Fibroblast of lung (primary cell): ENCODE measurements at regions not wholly inside any gene's neighbourhood (a gene's known extent, or its start where the extent isn't known, plus 50 kb on each side); places are given as distances from the start of the nearest gene placed in this dataset.
"Not testable (repeated sequence)": the region's sequence is repeated elsewhere in the genome, so short reads cannot be mapped to it uniquely, and the experiment has no call there.

Experiments
- DNase-seq, 2 donors: peaks; one replicate each; pipeline versions ENCODE4 v3.0.0 to v3.0.0-alpha.2; 2010; ENCODE audit warnings: low read depth in 2 of 2
- H2AFZ ChIP-seq: 2 replicates; pipeline ENCODE4 v1.5.1; 2012; ENCODE audit warnings: low read length, control low read depth, inconsistent platforms
- H3K27ac ChIP-seq: 2 replicates; pipeline ENCODE4 v1.5.1; 2011; ENCODE audit warnings: low read length, control low read depth; ENCODE audit not compliant: insufficient read depth
- H3K27me3 ChIP-seq: 2 replicates; pipeline ENCODE4 v1.5.1; 2011; ENCODE audit warnings: mild to moderate bottlenecking, low read length; ENCODE audit not compliant: control insufficient read depth, insufficient read depth
- H3K36me3 ChIP-seq: 2 replicates; pipeline ENCODE4 v1.5.1; 2011; ENCODE audit warnings: low read length; ENCODE audit not compliant: control insufficient read depth, insufficient read depth
- H3K4me1 ChIP-seq: 2 replicates; pipeline ENCODE4 v1.5.1; 2011; ENCODE audit warnings: low read length; ENCODE audit not compliant: control insufficient read depth, insufficient read depth; ENCODE audit errors: extremely low read depth
- H3K4me2 ChIP-seq: 2 replicates; pipeline ENCODE4 v1.5.1; 2011; ENCODE audit warnings: low read length, control low read depth; ENCODE audit not compliant: insufficient read depth; ENCODE audit errors: extremely low read depth
- H3K4me3 ChIP-seq, 4 experiments: fragments of 200-600 bp in 1 of 4; sonication (generic) in 1 of 4; replicated peaks in 1 of 4; 2 replicates each; pipeline ENCODE4 v1.5.1; 2011 to 2016; ENCODE audit warnings: low read length in 4 of 4, low read depth in 3 of 4, mild to moderate bottlenecking in 3 of 4, control low read depth in 2 of 4, inconsistent platforms in 1 of 4, mixed read lengths in 1 of 4; ENCODE audit not compliant: insufficient read depth in 1 of 4; ENCODE audit errors: control extremely low read depth in 1 of 4
- H3K79me2 ChIP-seq: 2 replicates; pipeline ENCODE4 v1.5.1; 2012; ENCODE audit warnings: mild to moderate bottlenecking, low read length, inconsistent platforms; ENCODE audit not compliant: control insufficient read depth, insufficient read depth
- H3K9ac ChIP-seq: 2 replicates; pipeline ENCODE4 v1.5.1; 2011; ENCODE audit warnings: mild to moderate bottlenecking, low read length, control low read depth; ENCODE audit not compliant: insufficient read depth
- H3K9me3 ChIP-seq: 2 replicates; pipeline ENCODE4 v1.5.1; 2012; ENCODE audit warnings: low read depth, low read length; ENCODE audit not compliant: control insufficient read depth, insufficient read depth
- H4K20me1 ChIP-seq: 2 replicates; pipeline ENCODE4 v1.5.1; 2011; ENCODE audit warnings: low read length; ENCODE audit not compliant: control insufficient read depth, insufficient read depth; ENCODE audit errors: extremely low read depth
- CTCF ChIP-seq, 2 donors: IDR thresholded peaks in 1 of 2; conservative IDR thresholded peaks in 1 of 2; 1 replicate in 1 of 2; 2 replicates in 1 of 2; pipeline ENCODE4 v1.5.1; 2011 to 2012; ENCODE audit warnings: low read length in 2 of 2, control low read depth in 1 of 2, inconsistent platforms in 1 of 2, low read depth in 1 of 2, mild to moderate bottlenecking in 1 of 2
- EZH2 ChIP-seq: IDR thresholded peaks from 2 replicates; pipeline ENCODE4 v1.5.1; 2012; ENCODE audit warnings: low read length, control low read depth, mild to moderate bottlenecking; ENCODE audit errors: missing control alignments

GRCh38 chr2:49845021-49845420 lies 690.7 kb upstream of the FSHR start:
- Histone ChIP-seq H3K9me3 (no peaks in the 10 kb centered on the region), H3K79me2 (no peaks in the 10 kb centered on the region), H3K27me3 (no peaks in the 10 kb centered on the region), H3K36me3 (no peaks in the 10 kb centered on the region), H3K4me3 (no peak overlapping the region), H3K27ac (no peak overlapping the region), H4K20me1 (no peaks in the 10 kb centered on the region), H2AFZ (no peak overlapping the region), H3K9ac (no peak overlapping the region), H3K4me1 (no peaks in the 10 kb centered on the region), H3K4me2 (no peak overlapping the region)
- TF ChIP-seq CTCF (conservative IDR thresholded peaks at IDR 0.05 in 1 of 2, IDR thresholded peaks at IDR 0.05 in 1 of 2; ENCODE audit: low read depth in 1 of 2, low read length in 2 of 2) = no peak
- no peak for TF ChIP-seq EZH2
- DNase-seq = no peak

GRCh38 chr2:49844113-49844512 lies 689.8 kb upstream of the FSHR start:
- H4K20me1 ChIP-seq, H3K9ac ChIP-seq, H2AFZ ChIP-seq, H3K4me1 ChIP-seq, H3K9me3 ChIP-seq, H3K4me3 ChIP-seq, DNase-seq, H3K36me3 ChIP-seq, H3K27me3 ChIP-seq, H3K27ac ChIP-seq, H3K79me2 ChIP-seq, H3K4me2 ChIP-seq: not testable (repeated sequence)

- H3K4me2 ChIP-seq = no peak overlapping the region
- H3K79me2 ChIP-seq = no peaks in the 10 kb centered on the region
- TF ChIP-seq EZH2 (no peak), CTCF (conservative IDR thresholded peaks at IDR 0.05 in 1 of 2, IDR thresholded peaks at IDR 0.05 in 1 of 2; ENCODE audit: low read depth in 1 of 2, low read length in 2 of 2) (no peak)
- H3K27me3 ChIP-seq = no peaks in the 10 kb centered on the region
- no peak for DNase-seq
- no peak overlapping the region for H3K27ac ChIP-seq
- H3K36me3 ChIP-seq = no peaks in the 10 kb centered on the region
- no peak overlapping the region for H3K9ac ChIP-seq
- no peaks in the 10 kb centered on the region for H4K20me1 ChIP-seq
- H3K9me3 ChIP-seq = no peaks in the 10 kb centered on the region
- H3K4me1 ChIP-seq = no peaks in the 10 kb centered on the region
- no peak overlapping the region for H2AFZ ChIP-seq
- H3K4me3 ChIP-seq = no peak overlapping the region
Observed at GRCh38 chr2:49843314-49843713, 689.0 kb upstream of the FSHR start.
